ENCODE measurements at regions not wholly inside any gene's neighbourhood (a gene's known extent, or its start where the extent isn't known, plus 50 kb on each side); places are given as distances from the start of the nearest gene placed in this dataset.
A peak's percentile ranks its signal among the peaks of the same experiment; 100 is the strongest.

GRCh38 chr2:22600156-22600555 lies 784.8 kb upstream of the KLHL29 start:
- no peak for DNase-seq (ENCODE audit: low spot score)

GRCh38 chr2:22600999-22601398 lies 784.0 kb upstream of the KLHL29 start:
- DNase-seq (ENCODE audit: low spot score), result no peak

GRCh38 chr2:22604136-22604535 lies 780.8 kb upstream of the KLHL29 start:
- no peak for DNase-seq (ENCODE audit: low spot score)

GRCh38 chr2:22616031-22616430 lies 768.9 kb upstream of the KLHL29 start:
- DNase-seq (ENCODE audit: low spot score), result no peak

- no peak for DNase-seq (ENCODE audit: low spot score)
Observed at GRCh38 chr2:22623620-22624019, 761.4 kb upstream of the KLHL29 start.

- peak; percentile 17 for DNase-seq (ENCODE audit: low spot score)
Observed at GRCh38 chr2:22626621-22627020, 758.4 kb upstream of the KLHL29 start.

- DNase-seq (ENCODE audit: low spot score), result no peak
Observed at GRCh38 chr2:22628221-22628620, 756.8 kb upstream of the KLHL29 start.

GRCh38 chr2:22628906-22629305 lies 756.1 kb upstream of the KLHL29 start:
- no peak for DNase-seq (ENCODE audit: low spot score)

GRCh38 chr2:22634167-22634566 lies 750.8 kb upstream of the KLHL29 start:
- DNase-seq (ENCODE audit: low spot score), result no peak

- DNase-seq (ENCODE audit: low spot score), result no peak
Observed at GRCh38 chr2:22656426-22656825, 728.6 kb upstream of the KLHL29 start.

- DNase-seq (ENCODE audit: low spot score), result no peak
Observed at GRCh38 chr2:22673529-22673928, 711.5 kb upstream of the KLHL29 start.

GRCh38 chr2:22683914-22684313 lies 701.1 kb upstream of the KLHL29 start:
- DNase-seq (ENCODE audit: low spot score), result no peak

GRCh38 chr2:22690096-22690495 lies 694.9 kb upstream of the KLHL29 start:
- DNase-seq (ENCODE audit: low spot score), result no peak

GRCh38 chr2:22691666-22692065 lies 693.3 kb upstream of the KLHL29 start:
- no peak for DNase-seq (ENCODE audit: low spot score)

- no peak for DNase-seq (ENCODE audit: low spot score)
Observed at GRCh38 chr2:22692746-22693145, 692.2 kb upstream of the KLHL29 start.

- no peak for DNase-seq (ENCODE audit: low spot score)
Observed at GRCh38 chr2:22694300-22694699, 690.7 kb upstream of the KLHL29 start.

GRCh38 chr2:22694856-22695255 lies 690.1 kb upstream of the KLHL29 start:
- DNase-seq (ENCODE audit: low spot score), result no peak

GRCh38 chr2:22697054-22697788 lies 687.8 kb upstream of the KLHL29 start:
- no peak for DNase-seq (ENCODE audit: low spot score)

GRCh38 chr2:22701561-22702160 lies 683.3 kb upstream of the KLHL29 start:
- DNase-seq (ENCODE audit: low spot score), result no peak

- DNase-seq (ENCODE audit: low spot score), result no peak
Observed at GRCh38 chr2:22703286-22703920, 681.6 kb upstream of the KLHL29 start.

- DNase-seq (ENCODE audit: low spot score), result no peak
Observed at GRCh38 chr2:22719396-22719795, 665.6 kb upstream of the KLHL29 start.

GRCh38 chr2:22729466-22729865 lies 655.5 kb upstream of the KLHL29 start:
- DNase-seq (ENCODE audit: low spot score), result no peak

GRCh38 chr2:22734373-22735045 lies 650.5 kb upstream of the KLHL29 start:
- no peak for DNase-seq (ENCODE audit: low spot score)

Measured in NAMALWA (cell line).